SHP77 treated with DMSO at 0.1 percent for 48 hours (cell line): ENCODE measurements at regions not wholly inside any gene's neighbourhood (a gene's known extent, or its start where the extent isn't known, plus 50 kb on each side); places are given as distances from the start of the nearest gene placed in this dataset.

Source experiments
- DNase-seq: peaks from one replicate; lab custom pipeline; 2025; lab: John Stamatoyannopoulos, UW

DNA sequence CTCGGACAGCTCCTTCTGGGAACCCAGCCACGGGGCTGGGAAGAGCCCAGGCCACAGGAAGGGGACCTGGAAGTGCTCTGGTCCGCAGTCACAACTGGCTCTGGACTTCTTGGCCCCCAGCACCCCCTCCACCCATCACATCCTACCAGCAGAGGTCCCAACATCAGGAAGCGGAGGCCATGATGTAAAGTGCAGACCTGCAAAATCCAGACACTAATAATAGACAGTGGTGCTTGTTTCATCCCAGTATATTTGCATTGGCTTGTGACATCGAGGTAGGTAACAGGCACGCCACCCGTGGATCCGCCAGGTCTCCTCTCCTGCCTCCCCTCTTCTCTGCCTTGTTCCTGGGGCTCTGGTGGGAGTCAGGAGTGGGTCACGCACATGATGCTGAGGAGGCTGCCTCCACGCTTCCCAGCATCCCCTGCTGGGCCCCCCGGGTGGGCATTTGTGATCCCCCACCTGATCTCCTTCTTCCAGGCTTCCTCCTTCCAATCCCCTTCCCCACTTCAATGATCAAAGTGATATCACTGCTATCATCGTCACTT, 1454.0 kb downstream of the BRD1 start:
- DNase-seq = no peak

DNA sequence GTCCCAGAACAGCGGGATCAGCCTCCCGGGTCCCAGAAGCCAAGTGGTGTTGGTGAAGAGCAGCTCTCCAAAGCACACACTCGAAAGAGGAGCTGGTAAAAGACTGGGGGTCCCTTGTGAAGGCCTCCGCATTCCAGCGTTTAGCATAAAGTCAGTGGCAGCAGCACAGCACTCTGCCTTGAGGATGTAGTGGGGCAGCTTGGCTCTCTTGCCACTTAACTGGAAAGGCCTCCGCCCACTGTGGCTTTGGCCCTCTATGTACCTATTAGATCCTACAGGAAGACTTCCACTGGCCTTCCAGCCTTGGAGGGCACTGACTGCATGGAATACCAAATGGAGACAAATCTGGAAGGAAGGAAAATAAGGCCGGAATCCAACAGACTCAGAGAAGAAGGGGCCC, 1455.3 kb downstream of the BRD1 start:
- DNase-seq = no peak

DNA sequence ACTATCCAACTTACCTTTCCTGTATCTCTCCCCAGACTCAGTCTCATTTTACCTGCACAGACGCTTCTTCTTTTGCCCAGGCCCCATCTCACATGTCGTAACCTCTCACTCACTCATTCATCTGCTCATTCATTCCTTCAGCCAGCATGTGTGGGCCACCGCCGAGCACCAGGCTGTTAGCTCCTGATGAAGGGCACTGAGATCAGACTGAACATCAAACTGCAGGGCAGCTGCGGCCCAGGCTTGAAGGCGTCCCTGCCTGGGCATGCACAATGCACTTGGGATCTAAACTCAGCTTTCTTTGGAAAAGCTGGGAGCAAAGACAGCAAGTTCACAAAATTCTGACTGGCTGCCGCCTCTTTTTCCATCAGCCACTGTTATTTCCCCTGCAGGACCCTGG, 1456.3 kb downstream of the BRD1 start:
- DNase-seq = no peak

DNA sequence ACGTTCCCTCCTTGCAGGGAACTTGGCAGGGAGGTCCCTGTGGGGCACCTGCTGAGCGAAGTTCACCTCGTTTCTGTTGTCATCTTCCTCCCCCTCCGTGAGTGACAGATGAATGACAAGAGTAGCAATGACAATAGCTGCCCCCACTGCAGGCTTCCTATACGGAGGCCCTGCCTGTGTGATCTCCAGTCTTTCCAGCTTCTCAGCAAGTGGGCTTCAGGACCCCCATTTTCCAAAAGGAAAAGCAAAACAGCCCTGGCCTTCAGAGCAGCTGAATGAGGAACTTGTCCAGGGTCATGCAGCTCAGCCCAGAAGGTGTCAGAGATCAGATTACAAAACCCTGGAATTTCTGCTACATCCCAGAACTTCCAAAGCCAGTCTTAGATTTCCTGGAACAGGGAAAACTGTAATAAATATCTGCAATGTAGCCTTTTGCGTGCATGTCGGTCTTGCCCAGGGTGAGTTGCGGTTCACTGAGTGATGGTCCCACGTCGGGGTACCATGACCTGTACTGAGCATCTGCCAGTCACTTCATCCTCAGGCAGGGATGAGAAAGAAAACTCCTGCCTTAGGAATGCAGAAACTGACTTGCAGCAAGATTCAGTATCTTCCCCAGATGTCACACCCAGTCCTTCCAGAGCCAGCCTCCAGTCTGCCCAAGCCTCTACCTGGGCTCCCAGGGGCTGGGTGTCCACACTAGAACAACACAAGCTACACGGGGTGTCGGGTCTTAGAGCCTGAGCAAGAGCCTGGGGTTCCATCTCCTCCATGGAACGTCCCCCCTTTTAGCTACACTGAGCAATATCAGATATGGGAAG, 1457.0 kb downstream of the BRD1 start:
- DNase-seq = no peak

GRCh38 chr22:48369789-48370507, 1457.7 kb downstream of the BRD1 start:
- DNase-seq = no peak

DNA sequence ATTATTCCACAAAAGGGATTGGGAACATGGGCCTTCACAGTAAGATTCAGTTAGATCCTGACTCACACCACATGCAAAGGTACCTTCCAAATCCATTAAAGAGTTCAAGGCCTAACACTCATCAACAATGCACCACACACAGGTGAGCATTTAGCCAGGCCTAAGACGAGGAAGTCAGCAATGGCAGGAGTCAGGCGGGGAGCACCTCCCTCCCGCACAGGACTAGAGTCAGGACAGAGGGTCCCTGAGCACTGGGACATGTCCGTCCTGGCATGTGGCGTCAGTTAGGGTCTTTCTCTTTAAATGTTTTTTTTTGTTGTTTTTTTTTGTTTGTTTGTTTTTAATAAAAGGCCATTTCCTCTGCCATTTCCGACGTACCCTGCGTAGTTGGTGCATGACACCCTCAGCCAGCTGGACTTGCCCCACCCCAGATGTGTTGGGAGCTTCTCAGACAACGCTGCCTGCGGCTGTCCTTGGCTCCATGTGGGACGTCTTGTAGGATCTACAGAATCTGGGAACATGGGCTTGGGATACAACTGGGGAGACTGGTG, 1458.6 kb downstream of the BRD1 start:
- no peak for DNase-seq

DNA sequence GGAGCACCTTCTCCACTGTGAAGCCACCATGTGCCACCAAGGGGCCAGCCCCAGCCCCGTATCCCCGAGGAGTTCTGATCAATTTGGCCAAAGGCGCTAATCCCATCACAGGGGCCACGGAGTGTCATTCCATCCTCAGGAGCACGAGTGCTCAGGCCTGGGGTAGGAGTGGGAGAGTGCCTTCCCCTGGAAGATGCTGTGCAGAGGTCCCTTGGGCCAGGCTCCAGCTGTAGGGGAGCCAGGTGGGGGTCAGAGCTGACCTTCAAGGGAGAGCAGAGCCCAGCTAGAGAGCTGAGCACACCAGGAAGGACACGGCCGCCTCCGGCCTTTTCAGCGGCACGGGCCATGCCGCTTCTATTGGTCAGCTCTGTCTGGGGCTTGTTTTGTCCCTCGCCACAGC, 1459.9 kb downstream of the BRD1 start:
- no peak for DNase-seq

GRCh38 chr22:48366591-48366990, 1461.1 kb downstream of the BRD1 start:
- no peak for DNase-seq

DNA sequence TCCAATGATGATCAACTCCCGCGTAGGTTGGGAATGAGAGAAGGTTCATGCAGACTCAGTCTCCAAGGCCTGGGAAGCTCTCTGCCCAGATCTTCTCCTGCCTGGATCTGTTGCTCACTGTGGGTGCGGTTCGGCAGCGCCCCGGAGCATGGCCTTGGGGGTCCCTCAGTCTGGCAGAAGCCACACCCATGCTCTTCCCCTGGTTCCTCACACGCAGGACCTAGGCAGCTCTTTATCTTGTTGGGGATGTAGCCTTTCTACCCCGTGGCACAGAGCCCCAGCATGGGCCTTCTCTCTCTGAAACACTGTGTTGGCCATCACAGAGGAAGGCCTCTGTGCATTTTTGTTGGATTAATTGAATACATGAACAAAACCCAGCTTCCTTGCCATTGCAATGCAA, 1461.6 kb downstream of the BRD1 start:
- DNase-seq = no peak

GRCh38 chr22:48365386-48365785, 1462.3 kb downstream of the BRD1 start:
- DNase-seq = no peak

GRCh38 chr22:48362721-48363404, 1464.8 kb downstream of the BRD1 start:
- no peak for DNase-seq

- DNase-seq = no peak
These were observed 1466.5 kb downstream of the BRD1 start for GRCh38 chr22:48361099-48361639.

DNA sequence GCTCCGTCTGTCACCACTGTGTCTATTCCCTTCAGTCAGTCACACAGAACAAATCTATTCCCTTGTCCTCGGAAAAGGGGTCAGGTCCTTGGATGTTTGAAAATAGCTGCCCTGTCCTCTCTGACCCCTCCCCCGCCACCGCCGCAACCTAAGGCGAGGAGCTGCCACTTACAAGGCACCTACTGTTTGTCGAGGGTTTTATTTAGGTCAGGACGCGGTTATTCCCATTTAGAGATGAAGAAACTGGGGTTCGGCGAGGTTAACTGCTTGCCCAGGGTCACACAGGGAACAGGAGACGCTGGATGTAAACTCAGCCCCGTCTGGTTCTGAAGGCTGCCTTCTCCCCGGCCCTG, 1468.1 kb downstream of the BRD1 start:
- no peak for DNase-seq

DNA sequence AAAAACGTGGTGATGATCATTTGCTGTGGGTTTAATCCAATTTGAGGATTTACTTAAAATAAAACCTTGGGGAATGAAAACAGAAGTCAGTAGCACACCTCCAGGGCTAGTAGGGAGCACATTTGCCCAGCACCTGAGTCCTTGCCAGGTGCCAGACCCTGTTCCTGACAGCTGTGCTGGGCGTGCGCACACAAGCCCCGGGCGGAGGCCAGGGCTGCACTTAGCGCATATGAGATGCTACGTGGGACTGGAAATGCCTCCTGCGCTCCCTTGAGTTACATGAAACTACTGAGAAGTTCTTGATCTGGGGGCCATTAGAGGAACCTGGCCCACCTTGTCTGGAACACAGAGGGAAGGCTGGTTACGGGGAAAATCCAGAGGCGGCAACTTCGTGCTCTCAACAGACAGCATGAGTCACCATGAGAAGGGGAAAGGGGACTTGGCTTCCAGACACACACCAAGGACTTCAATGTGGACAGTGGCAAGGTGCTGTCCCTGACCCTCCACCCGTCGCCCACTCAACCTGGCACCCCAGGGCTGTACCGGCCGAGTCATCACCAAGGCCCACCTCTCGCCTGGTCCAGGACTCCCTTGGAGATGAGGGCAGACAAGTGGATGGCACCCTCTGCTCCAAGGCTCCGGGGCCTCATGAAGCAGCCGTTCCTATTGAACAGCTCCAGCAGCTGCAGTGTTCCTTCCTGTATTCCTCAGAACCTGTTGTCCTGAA, 1468.6 kb downstream of the BRD1 start:
- no peak for DNase-seq

- no peak for DNase-seq
These were observed 1469.7 kb downstream of the BRD1 start for GRCh38 chr22:48357961-48358360.

GRCh38 chr22:48357196-48357595, 1470.5 kb downstream of the BRD1 start:
- no peak for DNase-seq

DNA sequence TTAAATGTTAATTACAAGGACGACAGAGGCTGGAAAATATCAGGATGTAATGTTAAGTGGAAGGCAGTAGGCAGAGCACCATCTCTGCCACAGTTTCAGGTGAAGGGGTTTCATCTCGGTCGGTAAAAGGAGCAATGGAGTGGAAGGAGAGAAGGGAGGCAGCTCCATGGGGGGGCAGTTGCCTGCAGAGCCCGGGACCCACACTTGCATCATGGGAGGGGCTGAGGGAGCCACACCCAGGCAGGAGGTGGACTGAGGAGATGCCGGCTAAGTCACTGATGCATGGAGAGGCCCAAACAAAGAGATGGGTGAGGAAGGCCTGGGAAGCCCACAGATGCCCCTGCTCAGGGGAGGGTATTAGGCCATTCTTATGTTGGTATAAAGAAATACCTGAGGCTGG, 1470.9 kb downstream of the BRD1 start:
- no peak for DNase-seq

DNA sequence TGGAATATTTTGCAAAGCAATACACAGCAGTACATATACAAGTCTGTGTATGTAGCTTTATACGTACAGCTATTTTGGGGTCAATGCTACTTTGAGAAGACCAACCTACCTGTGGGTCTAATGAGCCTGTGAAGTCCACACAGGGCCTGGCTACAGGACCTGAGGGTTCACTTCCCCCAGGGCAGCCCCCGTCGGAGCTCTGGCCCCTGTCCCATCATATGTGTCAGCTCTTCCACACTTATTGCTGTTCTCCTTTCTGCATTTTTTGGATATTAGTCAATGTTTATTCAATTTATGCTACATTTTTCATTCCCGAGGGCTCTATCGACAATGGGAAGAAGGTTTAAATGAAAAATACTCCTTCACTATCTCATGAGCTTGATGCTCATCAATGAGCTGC, 1473.6 kb downstream of the BRD1 start:
- no peak for DNase-seq

DNA sequence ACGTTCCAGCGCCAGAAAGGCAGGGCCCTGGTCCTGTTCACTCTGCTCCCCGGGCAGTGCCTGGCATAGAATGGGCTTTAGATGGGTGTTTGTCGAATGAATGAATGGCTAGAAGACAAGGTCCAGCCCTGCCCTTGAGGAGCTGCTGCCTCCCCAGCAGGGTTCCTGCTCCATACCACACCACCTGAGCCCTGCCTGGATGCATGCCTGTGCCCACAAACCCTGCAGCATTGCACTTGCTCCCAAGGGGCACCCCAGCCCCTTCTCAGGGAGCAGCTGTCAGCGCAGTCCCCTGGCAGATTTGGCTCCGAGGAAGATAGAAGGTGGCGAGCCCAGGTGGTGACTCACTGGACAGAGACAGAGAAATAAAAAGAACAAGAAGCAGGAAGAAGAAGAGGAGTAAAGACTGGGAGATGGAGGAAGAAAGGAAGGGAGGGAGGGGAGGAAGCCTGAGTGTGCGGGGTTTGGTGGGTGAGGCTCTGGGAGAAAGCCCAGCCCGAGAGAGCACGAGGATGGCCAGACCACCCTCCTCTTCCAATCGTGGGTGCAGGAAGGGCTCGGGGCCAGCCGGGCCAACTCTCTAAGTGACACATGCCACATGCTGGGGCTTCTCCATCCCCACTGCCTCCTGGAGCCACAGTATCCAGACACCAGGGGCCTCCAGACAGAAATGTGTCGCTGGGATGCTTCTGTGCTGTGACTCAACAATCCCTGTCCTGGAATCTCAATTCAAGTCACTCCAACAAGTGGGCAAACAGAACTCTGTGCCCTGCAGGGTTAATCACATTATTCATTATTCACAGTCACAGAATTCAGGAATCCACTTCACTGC, 1474.3 kb downstream of the BRD1 start:
- no peak for DNase-seq

DNA sequence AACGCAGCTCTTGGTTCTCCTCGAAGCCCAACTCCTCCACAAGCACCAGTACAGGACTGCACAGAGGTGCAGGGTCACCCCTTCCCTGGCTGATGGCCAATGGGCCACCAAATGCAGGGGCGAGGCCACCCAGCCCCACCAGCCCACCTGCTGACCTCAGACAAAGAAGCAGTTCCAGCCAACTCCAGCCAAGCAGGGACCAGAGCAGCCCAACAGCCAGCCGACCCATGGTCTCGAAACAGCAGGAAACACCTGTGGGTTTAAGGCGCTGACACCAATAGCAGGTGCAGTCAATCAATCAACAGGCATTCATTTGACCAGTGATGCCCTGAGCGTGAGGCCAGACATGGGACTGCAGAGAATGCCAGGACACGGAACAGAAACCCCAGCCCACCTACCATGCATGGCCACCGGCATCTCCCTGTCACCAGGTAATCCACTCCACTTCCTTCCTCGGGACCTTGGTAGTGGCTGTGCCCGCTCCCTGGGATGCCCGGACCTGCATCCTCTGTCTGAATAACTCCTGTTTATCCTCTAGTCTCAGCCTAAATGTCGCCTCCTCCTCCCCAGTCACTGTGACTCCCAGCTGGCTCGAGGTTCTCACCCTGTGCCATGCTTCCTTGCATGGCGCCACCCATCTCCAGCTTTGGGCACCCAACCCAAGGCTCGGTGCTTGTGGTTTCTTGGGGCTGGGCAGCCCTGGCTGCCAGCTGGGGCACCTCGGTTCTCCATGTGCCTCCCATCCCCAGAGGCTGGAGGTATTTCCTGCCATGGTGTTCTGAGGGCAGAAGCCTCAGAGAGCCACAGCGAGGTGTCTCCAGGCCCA, 1475.4 kb downstream of the BRD1 start:
- no peak for DNase-seq
